ENCODE measurements at regions not wholly inside any gene's neighbourhood (a gene's known extent, or its start where the extent isn't known, plus 50 kb on each side); places are given as distances from the start of the nearest gene placed in this dataset.

GRCh38 chr7:153190452-153190851 is 430.9 kb downstream of the ACTR3B start:
- TF ChIP-seq ZFP41 (tag by site-specific recombination; IDR thresholded peaks at IDR 0.05; ENCODE audit: borderline replicate concordance), result no peak
- TF ChIP-seq, protein P1, sequence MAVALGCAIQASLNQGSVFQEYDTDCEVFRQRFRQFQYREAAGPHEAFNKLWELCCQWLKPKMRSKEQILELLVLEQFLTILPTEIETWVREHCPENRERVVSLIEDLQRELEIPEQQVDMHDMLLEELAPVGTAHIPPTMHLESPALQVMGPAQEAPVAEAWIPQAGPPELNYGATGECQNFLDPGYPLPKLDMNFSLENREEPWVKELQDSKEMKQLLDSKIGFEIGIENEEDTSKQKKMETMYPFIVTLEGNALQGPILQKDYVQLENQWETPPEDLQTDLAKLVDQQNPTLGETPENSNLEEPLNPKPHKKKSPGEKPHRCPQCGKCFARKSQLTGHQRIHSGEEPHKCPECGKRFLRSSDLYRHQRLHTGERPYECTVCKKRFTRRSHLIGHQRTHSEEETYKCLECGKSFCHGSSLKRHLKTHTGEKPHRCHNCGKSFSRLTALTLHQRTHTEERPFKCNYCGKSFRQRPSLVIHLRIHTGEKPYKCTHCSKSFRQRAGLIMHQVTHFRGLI (tag by site-specific recombination; IDR thresholded peaks at IDR 0.05), result no peak
- TF ChIP-seq ZNF416 (tag by site-specific recombination; IDR thresholded peaks at IDR 0.05), result no peak
- no peak for TF ChIP-seq CTCF (tag by site-specific recombination; IDR thresholded peaks at IDR 0.05)
- no peak for TF ChIP-seq ZNF112 (tag by site-specific recombination; IDR thresholded peaks at IDR 0.05)
- no peak for TF ChIP-seq ZBTB49 (tag by site-specific recombination; IDR thresholded peaks at IDR 0.05; ENCODE audit: low read depth)
- no peak for TF ChIP-seq ZNF274 (IDR thresholded peaks at IDR 0.05; ENCODE audit: low read length)
- TF ChIP-seq ZNF274 (tag by site-specific recombination; IDR thresholded peaks at IDR 0.05; ENCODE audit: borderline replicate concordance), result no peak
- TF ChIP-seq, protein P2, sequence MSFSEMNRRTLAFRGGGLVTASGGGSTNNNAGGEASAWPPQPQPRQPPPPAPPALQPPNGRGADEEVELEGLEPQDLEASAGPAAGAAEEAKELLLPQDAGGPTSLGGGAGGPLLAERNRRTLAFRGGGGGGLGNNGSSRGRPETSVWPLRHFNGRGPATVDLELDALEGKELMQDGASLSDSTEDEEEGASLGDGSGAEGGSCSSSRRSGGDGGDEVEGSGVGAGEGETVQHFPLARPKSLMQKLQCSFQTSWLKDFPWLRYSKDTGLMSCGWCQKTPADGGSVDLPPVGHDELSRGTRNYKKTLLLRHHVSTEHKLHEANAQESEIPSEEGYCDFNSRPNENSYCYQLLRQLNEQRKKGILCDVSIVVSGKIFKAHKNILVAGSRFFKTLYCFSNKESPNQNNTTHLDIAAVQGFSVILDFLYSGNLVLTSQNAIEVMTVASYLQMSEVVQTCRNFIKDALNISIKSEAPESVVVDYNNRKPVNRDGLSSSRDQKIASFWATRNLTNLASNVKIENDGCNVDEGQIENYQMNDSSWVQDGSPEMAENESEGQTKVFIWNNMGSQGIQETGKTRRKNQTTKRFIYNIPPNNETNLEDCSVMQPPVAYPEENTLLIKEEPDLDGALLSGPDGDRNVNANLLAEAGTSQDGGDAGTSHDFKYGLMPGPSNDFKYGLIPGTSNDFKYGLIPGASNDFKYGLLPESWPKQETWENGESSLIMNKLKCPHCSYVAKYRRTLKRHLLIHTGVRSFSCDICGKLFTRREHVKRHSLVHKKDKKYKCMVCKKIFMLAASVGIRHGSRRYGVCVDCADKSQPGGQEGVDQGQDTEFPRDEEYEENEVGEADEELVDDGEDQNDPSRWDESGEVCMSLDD (tag by site-specific recombination; IDR thresholded peaks at IDR 0.05), result no peak
- TF ChIP-seq, protein P3, sequence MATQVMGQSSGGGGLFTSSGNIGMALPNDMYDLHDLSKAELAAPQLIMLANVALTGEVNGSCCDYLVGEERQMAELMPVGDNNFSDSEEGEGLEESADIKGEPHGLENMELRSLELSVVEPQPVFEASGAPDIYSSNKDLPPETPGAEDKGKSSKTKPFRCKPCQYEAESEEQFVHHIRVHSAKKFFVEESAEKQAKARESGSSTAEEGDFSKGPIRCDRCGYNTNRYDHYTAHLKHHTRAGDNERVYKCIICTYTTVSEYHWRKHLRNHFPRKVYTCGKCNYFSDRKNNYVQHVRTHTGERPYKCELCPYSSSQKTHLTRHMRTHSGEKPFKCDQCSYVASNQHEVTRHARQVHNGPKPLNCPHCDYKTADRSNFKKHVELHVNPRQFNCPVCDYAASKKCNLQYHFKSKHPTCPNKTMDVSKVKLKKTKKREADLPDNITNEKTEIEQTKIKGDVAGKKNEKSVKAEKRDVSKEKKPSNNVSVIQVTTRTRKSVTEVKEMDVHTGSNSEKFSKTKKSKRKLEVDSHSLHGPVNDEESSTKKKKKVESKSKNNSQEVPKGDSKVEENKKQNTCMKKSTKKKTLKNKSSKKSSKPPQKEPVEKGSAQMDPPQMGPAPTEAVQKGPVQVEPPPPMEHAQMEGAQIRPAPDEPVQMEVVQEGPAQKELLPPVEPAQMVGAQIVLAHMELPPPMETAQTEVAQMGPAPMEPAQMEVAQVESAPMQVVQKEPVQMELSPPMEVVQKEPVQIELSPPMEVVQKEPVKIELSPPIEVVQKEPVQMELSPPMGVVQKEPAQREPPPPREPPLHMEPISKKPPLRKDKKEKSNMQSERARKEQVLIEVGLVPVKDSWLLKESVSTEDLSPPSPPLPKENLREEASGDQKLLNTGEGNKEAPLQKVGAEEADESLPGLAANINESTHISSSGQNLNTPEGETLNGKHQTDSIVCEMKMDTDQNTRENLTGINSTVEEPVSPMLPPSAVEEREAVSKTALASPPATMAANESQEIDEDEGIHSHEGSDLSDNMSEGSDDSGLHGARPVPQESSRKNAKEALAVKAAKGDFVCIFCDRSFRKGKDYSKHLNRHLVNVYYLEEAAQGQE (tag by site-specific recombination; IDR thresholded peaks at IDR 0.05), result no peak
- no peak for TF ChIP-seq ZNF184 (tag by site-specific recombination; IDR thresholded peaks at IDR 0.05)
- no peak for TF ChIP-seq ZNF76 (tag by site-specific recombination; IDR thresholded peaks at IDR 0.05; ENCODE audit: borderline replicate concordance, low read depth)
